ENCODE measurements at regions not wholly inside any gene's neighbourhood (a gene's known extent, or its start where the extent isn't known, plus 50 kb on each side); places are given as distances from the start of the nearest gene placed in this dataset.

DNA sequence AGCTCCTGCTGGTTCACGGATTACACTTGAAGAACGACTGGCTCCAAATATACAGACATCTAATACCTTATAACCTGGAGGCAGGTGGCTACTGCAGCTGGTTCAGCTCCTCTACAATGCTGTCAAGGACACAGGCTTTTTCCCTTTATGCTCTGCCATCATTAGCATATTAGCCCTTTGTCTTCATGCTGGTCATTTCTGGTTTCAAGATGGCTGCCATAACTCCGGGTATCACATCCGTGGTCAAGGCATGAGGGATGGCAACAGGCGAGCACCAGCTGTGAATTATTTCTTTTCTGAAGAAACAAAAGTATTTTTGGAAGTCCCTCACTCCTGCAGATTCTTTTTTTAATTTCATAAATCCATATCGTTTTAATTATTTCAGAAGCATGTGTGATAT is 124.3 kb upstream of the MED13 start:
- TF ChIP-seq, protein P1, sequence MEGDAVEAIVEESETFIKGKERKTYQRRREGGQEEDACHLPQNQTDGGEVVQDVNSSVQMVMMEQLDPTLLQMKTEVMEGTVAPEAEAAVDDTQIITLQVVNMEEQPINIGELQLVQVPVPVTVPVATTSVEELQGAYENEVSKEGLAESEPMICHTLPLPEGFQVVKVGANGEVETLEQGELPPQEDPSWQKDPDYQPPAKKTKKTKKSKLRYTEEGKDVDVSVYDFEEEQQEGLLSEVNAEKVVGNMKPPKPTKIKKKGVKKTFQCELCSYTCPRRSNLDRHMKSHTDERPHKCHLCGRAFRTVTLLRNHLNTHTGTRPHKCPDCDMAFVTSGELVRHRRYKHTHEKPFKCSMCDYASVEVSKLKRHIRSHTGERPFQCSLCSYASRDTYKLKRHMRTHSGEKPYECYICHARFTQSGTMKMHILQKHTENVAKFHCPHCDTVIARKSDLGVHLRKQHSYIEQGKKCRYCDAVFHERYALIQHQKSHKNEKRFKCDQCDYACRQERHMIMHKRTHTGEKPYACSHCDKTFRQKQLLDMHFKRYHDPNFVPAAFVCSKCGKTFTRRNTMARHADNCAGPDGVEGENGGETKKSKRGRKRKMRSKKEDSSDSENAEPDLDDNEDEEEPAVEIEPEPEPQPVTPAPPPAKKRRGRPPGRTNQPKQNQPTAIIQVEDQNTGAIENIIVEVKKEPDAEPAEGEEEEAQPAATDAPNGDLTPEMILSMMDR (IDR thresholded peaks at IDR 0.05; ENCODE audit: low read length), result no peak
- TF ChIP-seq EZH2 (optimal IDR thresholded peaks at IDR 0.05; ENCODE audit: low read depth, low read length) (no peak), EZH2phosphoT487 (IDR thresholded peaks at IDR 0.05; ENCODE audit: low read length) (no peak)
